Activated CD4-positive, alpha-beta T cell treated with anti-CD3 and anti-CD28 coated beads, Interleukin-2, amount 10 ng/mL, durations not matched to agents 7 days and 5 days (primary cell): ENCODE measurements at regions not wholly inside any gene's neighbourhood (a gene's known extent, or its start where the extent isn't known, plus 50 kb on each side); places are given as distances from the start of the nearest gene placed in this dataset.

Experiments
- CTCF ChIA-PET: fragments of 350-600 bp; sonication (Branson Sonifier 250); formaldehyde crosslinking; loops from one replicate; lab custom pipeline; 2021; ENCODE audit warnings: antibody characterized with exemption; lab: Charles Lee
- POLR2A ChIA-PET: fragments of 350-600 bp; sonication (Branson Sonifier 250); formaldehyde crosslinking; loops from one replicate; lab custom pipeline; 2021; ENCODE audit warnings: antibody characterized with exemption; lab: Charles Lee
- DNase-seq: peaks from one replicate; pipeline ENCODE4 v3.0.0-alpha.2; 2020
- H3K27ac Mint-ChIP-seq: one replicate; pipeline ENCODE4 v1.8.0; 2021; ENCODE audit warnings: mild to moderate bottlenecking, moderate library complexity, mixed read lengths
- H3K27me3 Mint-ChIP-seq: one replicate; pipeline ENCODE4 v1.8.0; 2021; ENCODE audit warnings: mixed read lengths
- H3K36me3 Mint-ChIP-seq: one replicate; pipeline ENCODE4 v1.8.0; 2021; ENCODE audit warnings: low read depth, mixed read lengths
- H3K4me1 Mint-ChIP-seq: one replicate; pipeline ENCODE4 v1.8.0; 2021; ENCODE audit warnings: mixed read lengths
- H3K4me3 Mint-ChIP-seq: one replicate; pipeline ENCODE4 v1.8.0; 2021; ENCODE audit warnings: mild to moderate bottlenecking, moderate library complexity, mixed read lengths
- H3K9me3 Mint-ChIP-seq: one replicate; pipeline ENCODE4 v1.8.0; 2021; ENCODE audit warnings: mixed read lengths

DNA sequence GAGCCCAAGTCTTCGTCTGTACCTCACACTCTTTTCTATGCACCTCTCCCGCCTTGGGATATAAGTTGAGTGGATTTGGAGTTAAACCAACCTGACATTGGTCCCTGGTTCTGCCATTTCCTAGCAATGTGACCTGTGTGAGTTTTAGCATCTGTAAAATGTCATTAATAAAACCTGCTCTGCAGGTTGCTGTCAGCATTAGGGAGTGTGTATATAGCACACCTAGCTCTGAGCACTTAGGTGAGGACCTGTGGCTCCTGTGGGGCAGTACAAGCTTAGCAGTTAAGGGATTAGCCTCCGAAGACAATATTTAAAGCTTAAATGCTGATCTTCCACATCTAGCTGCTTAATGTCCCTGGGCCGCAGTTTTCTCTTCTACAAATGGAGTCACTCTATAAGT is 248.0 kb downstream of the TMEM114 start:
- CTCF ChIA-PET, result no interaction called here
- Mint-ChIP-seq H3K27ac (no peak overlapping the region), H3K27me3 (no peaks in the 10 kb centered on the region), H3K4me1 (no peaks in the 10 kb centered on the region), H3K36me3 (no peaks in the 10 kb centered on the region), H3K9me3 (peaks cover 9% of the 10 kb centered on the region), H3K4me3 (no peak overlapping the region)
- POLR2A ChIA-PET, result no interaction called here
- DNase-seq, result no peak

DNA sequence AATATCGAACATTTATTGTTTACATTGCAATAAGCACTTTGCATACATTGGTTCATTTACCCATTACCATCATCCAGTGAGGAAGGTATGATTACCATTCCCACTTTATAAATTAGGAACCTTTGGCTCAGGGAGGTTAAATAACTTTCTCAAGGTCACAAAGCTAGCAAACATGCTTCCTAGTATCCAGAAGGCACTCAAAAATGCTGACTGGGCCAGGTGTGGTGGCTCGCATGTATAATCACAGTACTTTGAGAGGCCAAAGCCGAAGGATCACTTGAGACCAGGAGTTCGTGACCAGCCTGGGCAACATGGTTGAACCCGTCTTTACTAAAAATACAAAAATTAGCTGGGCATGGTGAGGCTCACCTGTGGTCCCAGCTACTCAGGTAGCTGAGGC is 259.6 kb downstream of the TMEM114 start:
- H3K4me3 Mint-ChIP-seq, result no peak overlapping the region
- POLR2A ChIA-PET, result no interaction called here

DNA sequence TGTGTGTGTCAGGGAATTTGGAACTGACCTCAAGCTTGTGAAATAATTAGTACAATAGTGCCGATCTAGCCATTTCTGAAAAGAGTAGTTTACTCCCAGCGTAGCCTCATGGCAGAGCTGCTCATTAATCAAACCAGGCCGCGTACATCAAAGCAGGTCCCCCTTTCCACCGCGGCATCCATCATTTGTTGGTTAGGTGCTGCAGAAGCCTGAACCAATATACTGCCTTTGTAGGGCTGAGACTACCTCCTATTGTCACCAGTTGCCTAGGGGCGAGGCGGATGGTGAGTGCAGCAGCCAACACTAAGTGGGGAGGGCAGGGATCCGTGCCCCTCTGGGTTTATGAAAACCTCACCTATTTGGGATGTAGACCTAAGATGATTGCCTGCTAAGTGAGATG is 264.1 kb downstream of the TMEM114 start:
- H3K4me1 Mint-ChIP-seq, result no peaks in the 10 kb centered on the region
- ChIA-PET POLR2A (no interaction called here), CTCF (no interaction called here)
- no peaks in the 10 kb centered on the region for H3K36me3 Mint-ChIP-seq
- H3K9me3 Mint-ChIP-seq, result peaks cover 19% of the 10 kb centered on the region
- H3K27me3 Mint-ChIP-seq, result no peaks in the 10 kb centered on the region
- H3K27ac Mint-ChIP-seq, result no peak overlapping the region
- no peak for DNase-seq
- no peak overlapping the region for H3K4me3 Mint-ChIP-seq

More for the DNA sequence above, 259.6 kb downstream of the TMEM114 start:
- no peak for DNase-seq
- H3K4me1 Mint-ChIP-seq, result no peaks in the 10 kb centered on the region
- no peaks in the 10 kb centered on the region for H3K27me3 Mint-ChIP-seq
- CTCF ChIA-PET, result no interaction called here
- peaks cover 11% of the 10 kb centered on the region for H3K9me3 Mint-ChIP-seq
- no peaks in the 10 kb centered on the region for H3K36me3 Mint-ChIP-seq
- H3K27ac Mint-ChIP-seq, result no peak overlapping the region

DNA sequence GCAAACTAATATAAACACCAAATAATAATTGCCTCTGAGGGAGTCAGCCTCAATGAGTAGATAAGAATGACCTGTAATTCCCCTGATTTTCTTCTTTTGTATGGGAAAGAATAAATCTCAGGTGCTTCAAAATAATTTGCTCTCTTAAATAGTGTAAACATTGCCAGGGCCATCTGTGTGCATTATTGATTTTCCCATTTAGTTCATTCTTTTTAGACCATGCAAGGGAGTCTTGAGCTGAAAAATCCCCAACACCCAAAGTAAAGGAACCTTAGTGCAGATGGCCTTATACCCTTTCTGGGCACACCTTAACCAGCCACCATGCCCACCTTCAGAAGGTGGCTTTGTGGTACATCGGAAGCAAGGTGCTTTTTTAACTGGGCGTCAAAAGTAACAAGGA is 267.2 kb downstream of the TMEM114 start:
- POLR2A ChIA-PET, result no interaction called here
- peaks cover 20% of the 10 kb centered on the region for H3K9me3 Mint-ChIP-seq
- no peak overlapping the region for H3K27ac Mint-ChIP-seq
- H3K4me1 Mint-ChIP-seq, result no peaks in the 10 kb centered on the region
- H3K36me3 Mint-ChIP-seq, result no peaks in the 10 kb centered on the region
- no peaks in the 10 kb centered on the region for H3K27me3 Mint-ChIP-seq
- H3K4me3 Mint-ChIP-seq, result no peak overlapping the region
- CTCF ChIA-PET, result no interaction called here
- no peak for DNase-seq

DNA sequence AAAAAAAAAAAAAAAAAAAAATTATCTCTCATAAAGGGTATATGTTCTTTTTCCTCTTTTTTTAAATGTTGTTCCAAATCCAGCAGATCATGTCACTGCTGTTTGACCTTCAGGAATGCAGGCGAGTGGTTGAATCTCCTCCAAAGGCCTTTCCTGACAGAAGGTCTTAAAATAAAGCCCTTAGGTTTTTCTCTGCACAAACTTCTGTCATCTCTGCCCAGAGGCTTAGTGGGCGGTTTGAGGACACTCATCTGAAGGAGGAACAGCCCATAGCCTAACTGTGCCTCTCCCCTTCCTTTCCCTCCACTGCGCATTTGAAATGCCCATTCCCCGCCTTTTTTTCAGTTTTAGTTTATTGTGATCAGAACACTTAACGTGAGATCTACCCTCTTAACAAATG is 270.2 kb downstream of the TMEM114 start:
- H3K27ac Mint-ChIP-seq, result no peak overlapping the region
- no peaks in the 10 kb centered on the region for H3K4me1 Mint-ChIP-seq
- H3K9me3 Mint-ChIP-seq, result peaks cover 19% of the 10 kb centered on the region
- H3K27me3 Mint-ChIP-seq, result no peaks in the 10 kb centered on the region
- H3K4me3 Mint-ChIP-seq, result no peak overlapping the region
- POLR2A ChIA-PET, result no interaction called here
- H3K36me3 Mint-ChIP-seq, result no peaks in the 10 kb centered on the region
- CTCF ChIA-PET, result no interaction called here
- DNase-seq, result no peak

DNA sequence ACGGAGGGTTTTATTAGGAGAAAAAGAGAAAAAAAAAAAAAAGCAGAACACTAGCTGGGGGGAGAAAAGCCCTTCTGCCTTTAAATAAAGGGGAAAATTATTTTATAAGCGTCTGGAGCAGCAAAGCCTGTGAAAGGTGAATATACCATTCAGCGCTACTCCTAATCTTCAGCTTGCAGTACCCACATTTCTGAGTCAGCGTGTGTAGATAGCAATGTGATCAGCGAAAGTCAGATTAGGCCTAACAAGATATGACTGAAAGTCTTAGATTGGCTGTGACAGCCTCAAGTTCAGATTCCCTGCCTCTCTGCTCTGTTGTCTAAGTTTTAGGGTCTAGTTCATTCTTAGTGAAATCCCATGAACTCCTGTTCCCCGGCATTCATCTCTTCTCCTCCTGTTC is 279.5 kb downstream of the TMEM114 start:
- no peak for DNase-seq
- H3K36me3 Mint-ChIP-seq, result no peaks in the 10 kb centered on the region
- H3K4me3 Mint-ChIP-seq, result no peak overlapping the region
- H3K4me1 Mint-ChIP-seq, result no peaks in the 10 kb centered on the region
- H3K27ac Mint-ChIP-seq, result no peak overlapping the region
- H3K27me3 Mint-ChIP-seq, result no peaks in the 10 kb centered on the region
- CTCF ChIA-PET, result no interaction called here
- POLR2A ChIA-PET, result no interaction called here
- H3K9me3 Mint-ChIP-seq, result peaks cover 4% of the 10 kb centered on the region

DNA sequence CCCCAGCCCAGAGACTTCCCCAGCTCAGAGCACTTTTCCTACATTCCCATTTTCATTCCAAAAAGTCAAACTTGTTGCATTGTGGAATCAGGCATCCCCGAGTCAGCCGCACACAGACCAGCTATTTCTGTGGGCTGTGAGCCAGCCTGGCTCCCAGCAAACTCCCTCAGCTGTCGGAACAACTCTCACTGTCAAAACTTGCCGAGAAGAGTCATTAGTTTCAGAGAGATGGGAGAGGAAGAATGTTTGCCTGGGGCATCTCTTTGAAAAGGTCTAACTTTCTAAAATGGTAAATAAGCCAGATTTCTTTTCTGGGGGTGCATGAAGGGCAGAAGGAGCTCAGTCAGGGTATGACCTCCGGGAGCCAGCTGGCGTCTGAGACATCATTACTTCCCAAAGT is 280.0 kb downstream of the TMEM114 start:
- H3K36me3 Mint-ChIP-seq, result no peaks in the 10 kb centered on the region
- H3K27me3 Mint-ChIP-seq, result no peaks in the 10 kb centered on the region
- H3K27ac Mint-ChIP-seq, result no peak overlapping the region
- peaks cover 4% of the 10 kb centered on the region for H3K9me3 Mint-ChIP-seq
- no peak for DNase-seq
- ChIA-PET POLR2A (no interaction called here), CTCF (no interaction called here)
- H3K4me1 Mint-ChIP-seq, result no peaks in the 10 kb centered on the region
- H3K4me3 Mint-ChIP-seq, result no peak overlapping the region

DNA sequence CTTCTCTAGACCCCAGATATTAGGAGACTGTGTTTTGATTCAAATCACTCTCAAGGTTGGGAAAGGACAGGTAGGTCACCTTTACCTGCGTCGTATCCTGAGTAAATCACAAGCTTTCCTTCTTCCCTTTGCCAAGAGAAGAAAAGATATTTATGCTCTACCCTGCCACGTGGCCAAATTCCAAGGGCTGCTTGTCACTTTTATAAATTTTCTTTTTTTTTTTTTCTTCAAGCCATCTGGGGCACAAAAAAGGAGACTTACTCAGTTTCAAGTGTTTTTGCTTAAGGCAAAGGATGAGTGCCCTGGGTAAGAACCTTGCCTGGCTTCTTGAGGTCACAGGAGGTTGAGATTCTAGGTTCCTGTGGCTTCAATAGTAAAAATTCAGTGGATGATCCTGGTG is 285.1 kb downstream of the TMEM114 start:
- ChIA-PET POLR2A (no interaction called here), CTCF (no interaction called here)
- H3K4me1 Mint-ChIP-seq, result no peaks in the 10 kb centered on the region
- no peak overlapping the region for H3K27ac Mint-ChIP-seq
- DNase-seq, result no peak
- no peaks in the 10 kb centered on the region for H3K36me3 Mint-ChIP-seq
- no peaks in the 10 kb centered on the region for H3K27me3 Mint-ChIP-seq
- H3K4me3 Mint-ChIP-seq, result no peak overlapping the region
- peaks cover 13% of the 10 kb centered on the region for H3K9me3 Mint-ChIP-seq

DNA sequence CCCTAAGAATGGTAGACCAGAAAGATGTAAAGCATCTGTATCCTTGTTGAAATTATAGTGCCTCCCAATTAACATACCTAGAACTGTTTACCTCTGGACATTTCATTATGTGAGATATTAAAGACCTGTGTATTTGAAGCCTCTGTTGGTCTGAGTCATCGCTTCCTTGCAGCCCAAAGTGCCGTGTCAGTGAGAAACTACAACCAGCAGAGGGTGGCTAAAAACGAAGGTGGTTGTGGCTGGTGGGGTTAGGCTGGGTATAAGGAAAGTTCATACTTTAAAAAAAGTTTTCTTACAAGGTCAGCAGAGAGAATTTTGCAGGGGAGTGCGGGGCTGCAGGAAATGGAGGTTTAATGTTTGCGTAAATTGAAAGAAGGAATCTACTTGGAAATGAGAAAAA is 290.7 kb downstream of the TMEM114 start:
- POLR2A ChIA-PET, result no interaction called here
- Mint-ChIP-seq H3K27me3 (no peaks in the 10 kb centered on the region), H3K27ac (no peak overlapping the region), H3K4me1 (no peaks in the 10 kb centered on the region), H3K36me3 (no peaks in the 10 kb centered on the region), H3K4me3 (no peak overlapping the region), H3K9me3 (peaks cover 20% of the 10 kb centered on the region)
- DNase-seq, result no peak
- CTCF ChIA-PET, result no interaction called here

DNA sequence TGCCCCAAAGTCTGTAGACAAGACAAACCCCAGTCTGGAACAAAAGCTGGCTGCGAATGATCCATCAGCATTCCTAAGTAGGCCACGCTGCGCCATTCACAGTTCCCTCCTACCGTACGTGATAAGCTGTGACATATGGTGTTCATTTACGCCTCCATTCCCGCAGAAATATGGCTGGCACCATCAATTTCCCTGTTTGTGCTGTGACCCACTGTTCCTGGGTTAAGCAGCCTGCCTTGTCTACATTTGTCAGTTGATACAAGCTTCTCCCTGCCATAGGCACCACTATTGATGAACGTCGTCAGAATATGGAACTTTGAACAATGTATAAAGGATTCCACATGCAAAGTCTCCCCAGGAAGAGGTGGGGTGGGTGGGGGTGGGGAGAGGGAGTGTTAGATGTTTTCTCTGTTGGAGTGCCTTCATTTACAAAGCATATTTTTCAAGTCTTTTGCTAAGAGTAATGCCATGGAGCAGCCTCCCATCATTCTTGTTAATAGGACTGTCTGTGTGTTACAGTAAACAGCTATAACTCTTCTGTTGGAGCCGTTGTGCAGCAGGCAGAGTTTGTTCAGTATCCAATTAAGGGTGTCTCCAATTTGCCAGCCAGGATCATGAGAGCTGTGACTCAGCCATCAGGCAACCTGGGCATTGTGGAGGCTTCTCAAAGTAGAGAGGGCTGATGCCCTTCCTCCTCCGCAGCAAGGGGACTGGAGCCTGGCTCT is 294.6 kb downstream of the TMEM114 start:
- Mint-ChIP-seq H3K27me3 (no peaks in the 10 kb centered on the region), H3K4me1 (no peaks in the 10 kb centered on the region), H3K9me3 (peaks cover 13% of the 10 kb centered on the region), H3K27ac (no peak overlapping the region), H3K4me3 (no peak overlapping the region), H3K36me3 (no peaks in the 10 kb centered on the region)
- DNase-seq, result no peak
- ChIA-PET POLR2A (interaction anchor here (0.7 kb wide), 1 partner anchor 51 kb away, joined by 3 read pairs; no protein-coding TSS in a partner anchor), CTCF (no interaction called here)

DNA sequence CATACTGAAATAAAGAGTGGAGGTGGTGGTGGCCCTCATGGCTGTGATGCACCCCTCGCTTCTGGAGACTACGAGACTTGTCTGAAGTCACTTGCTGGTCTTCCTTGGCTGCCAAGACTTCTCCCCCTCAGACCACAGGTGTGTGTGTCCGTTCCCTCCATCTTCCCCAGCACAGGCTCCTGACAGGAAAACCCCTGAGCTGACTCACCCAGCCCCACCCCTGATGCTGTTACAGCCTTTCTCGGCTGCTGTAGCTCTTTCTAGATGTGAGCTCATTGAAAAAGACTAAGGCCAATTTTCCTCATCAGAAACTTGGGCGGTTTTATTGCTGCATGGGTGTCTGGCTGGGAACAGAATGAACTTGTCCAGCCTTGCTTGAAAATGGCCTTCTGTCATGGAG is 296.9 kb downstream of the TMEM114 start:
- no peak for DNase-seq
- Mint-ChIP-seq H3K4me3 (no peak overlapping the region), H3K27ac (no peak overlapping the region), H3K27me3 (no peaks in the 10 kb centered on the region), H3K9me3 (peaks cover 5% of the 10 kb centered on the region), H3K4me1 (no peaks in the 10 kb centered on the region), H3K36me3 (no peaks in the 10 kb centered on the region)
- ChIA-PET CTCF (no interaction called here), POLR2A (no interaction called here)

DNA sequence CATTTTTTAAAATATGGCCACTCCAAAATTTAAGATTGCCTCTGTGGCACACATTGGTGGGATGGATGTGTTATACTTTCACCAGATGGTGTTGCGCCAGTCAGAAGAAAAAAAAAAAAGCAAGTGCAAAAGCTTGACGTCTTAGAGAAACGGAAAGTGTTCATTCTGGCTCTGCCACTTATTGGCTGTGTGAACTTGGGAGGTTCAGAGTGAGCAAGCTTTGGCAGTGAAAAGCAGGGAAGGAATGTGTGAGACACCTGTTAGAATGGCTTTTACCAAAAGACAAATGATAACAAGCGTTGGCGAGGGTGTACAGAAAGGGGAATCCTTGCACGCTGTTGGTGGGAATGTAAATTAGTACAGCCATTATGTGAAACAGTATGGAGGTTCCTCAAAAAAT is 298.0 kb downstream of the TMEM114 start:
- no peak overlapping the region for H3K27ac Mint-ChIP-seq
- no peaks in the 10 kb centered on the region for H3K4me1 Mint-ChIP-seq
- no peak for DNase-seq

DNA sequence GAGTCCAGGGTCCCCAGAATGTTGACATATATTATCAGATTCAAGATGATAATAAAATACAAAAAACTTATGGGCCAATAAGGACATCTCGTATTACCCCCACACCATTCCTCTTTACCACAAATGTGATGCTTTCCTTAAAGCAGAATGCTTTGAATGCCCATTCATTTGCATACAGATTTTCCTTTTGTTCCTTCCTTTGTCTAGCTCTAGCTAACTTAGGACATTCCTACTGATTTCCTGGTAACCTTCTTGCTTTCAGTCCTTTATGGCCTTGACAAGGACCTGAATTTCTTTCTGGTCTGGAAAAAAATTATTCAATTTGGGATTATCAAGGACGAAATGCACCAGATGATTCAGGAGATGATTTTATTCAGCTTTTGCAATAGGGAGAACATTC is 304.0 kb downstream of the TMEM114 start:
- POLR2A ChIA-PET, result no interaction called here
- Mint-ChIP-seq H3K9me3 (peaks cover 4% of the 10 kb centered on the region), H3K4me1 (no peaks in the 10 kb centered on the region), H3K27me3 (no peaks in the 10 kb centered on the region), H3K4me3 (no peak overlapping the region), H3K27ac (no peak overlapping the region), H3K36me3 (no peaks in the 10 kb centered on the region)
- no peak for DNase-seq
- CTCF ChIA-PET, result no interaction called here

More for the DNA sequence above, 298.0 kb downstream of the TMEM114 start:
- peaks cover 5% of the 10 kb centered on the region for H3K9me3 Mint-ChIP-seq
- ChIA-PET CTCF (no interaction called here), POLR2A (no interaction called here)
- no peaks in the 10 kb centered on the region for H3K36me3 Mint-ChIP-seq
- H3K4me3 Mint-ChIP-seq, result no peak overlapping the region
- H3K27me3 Mint-ChIP-seq, result no peaks in the 10 kb centered on the region

DNA sequence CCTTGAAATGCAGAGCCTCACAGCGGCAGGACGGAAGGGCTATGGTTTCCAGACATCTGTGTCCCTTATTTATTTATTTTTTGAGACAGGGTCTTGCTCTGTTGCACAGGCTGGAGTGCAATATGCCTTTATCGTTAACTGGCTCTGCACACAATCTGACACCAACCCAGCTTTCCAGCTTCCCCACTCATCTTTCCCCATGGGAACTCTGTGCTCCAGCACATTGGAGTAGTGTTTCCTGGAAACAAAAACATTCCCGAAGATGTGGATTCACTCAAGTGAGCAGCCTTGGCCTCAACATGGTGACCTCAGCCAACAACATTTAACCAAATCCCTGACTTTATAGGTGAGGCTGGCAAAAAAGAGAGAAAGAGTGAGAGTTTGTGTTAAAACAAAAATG is 307.1 kb downstream of the TMEM114 start:
- Mint-ChIP-seq H3K27ac (no peak overlapping the region), H3K27me3 (no peaks in the 10 kb centered on the region), H3K9me3 (peaks cover 2% of the 10 kb centered on the region), H3K4me3 (no peak overlapping the region), H3K4me1 (no peaks in the 10 kb centered on the region), H3K36me3 (no peaks in the 10 kb centered on the region)
- ChIA-PET POLR2A (no interaction called here), CTCF (no interaction called here)
- no peak for DNase-seq
